Fibroblast of lung (primary cell): ENCODE measurements at regions not wholly inside any gene's neighbourhood (a gene's known extent, or its start where the extent isn't known, plus 50 kb on each side); places are given as distances from the start of the nearest gene placed in this dataset.

Experiments used
- DNase-seq, 2 donors: peaks; one replicate each; pipeline versions ENCODE4 v3.0.0 to v3.0.0-alpha.2; 2010; ENCODE audit warnings: low read depth in 2 of 2
- H2AFZ ChIP-seq: 2 replicates; pipeline ENCODE4 v1.5.1; 2012; ENCODE audit warnings: low read length, control low read depth, inconsistent platforms
- H3K27ac ChIP-seq: 2 replicates; pipeline ENCODE4 v1.5.1; 2011; ENCODE audit warnings: low read length, control low read depth; ENCODE audit not compliant: insufficient read depth
- H3K27me3 ChIP-seq: 2 replicates; pipeline ENCODE4 v1.5.1; 2011; ENCODE audit warnings: mild to moderate bottlenecking, low read length; ENCODE audit not compliant: control insufficient read depth, insufficient read depth
- H3K36me3 ChIP-seq: 2 replicates; pipeline ENCODE4 v1.5.1; 2011; ENCODE audit warnings: low read length; ENCODE audit not compliant: control insufficient read depth, insufficient read depth
- H3K4me1 ChIP-seq: 2 replicates; pipeline ENCODE4 v1.5.1; 2011; ENCODE audit warnings: low read length; ENCODE audit not compliant: control insufficient read depth, insufficient read depth; ENCODE audit errors: extremely low read depth
- H3K4me2 ChIP-seq: 2 replicates; pipeline ENCODE4 v1.5.1; 2011; ENCODE audit warnings: low read length, control low read depth; ENCODE audit not compliant: insufficient read depth; ENCODE audit errors: extremely low read depth
- H3K4me3 ChIP-seq, 4 experiments: fragments of 200-600 bp in 1 of 4; sonication (generic) in 1 of 4; replicated peaks in 1 of 4; 2 replicates each; pipeline ENCODE4 v1.5.1; 2011 to 2016; ENCODE audit warnings: low read length in 4 of 4, low read depth in 3 of 4, mild to moderate bottlenecking in 3 of 4, control low read depth in 2 of 4, inconsistent platforms in 1 of 4, mixed read lengths in 1 of 4; ENCODE audit not compliant: insufficient read depth in 1 of 4; ENCODE audit errors: control extremely low read depth in 1 of 4
- H3K79me2 ChIP-seq: 2 replicates; pipeline ENCODE4 v1.5.1; 2012; ENCODE audit warnings: mild to moderate bottlenecking, low read length, inconsistent platforms; ENCODE audit not compliant: control insufficient read depth, insufficient read depth
- H3K9ac ChIP-seq: 2 replicates; pipeline ENCODE4 v1.5.1; 2011; ENCODE audit warnings: mild to moderate bottlenecking, low read length, control low read depth; ENCODE audit not compliant: insufficient read depth
- H3K9me3 ChIP-seq: 2 replicates; pipeline ENCODE4 v1.5.1; 2012; ENCODE audit warnings: low read depth, low read length; ENCODE audit not compliant: control insufficient read depth, insufficient read depth
- H4K20me1 ChIP-seq: 2 replicates; pipeline ENCODE4 v1.5.1; 2011; ENCODE audit warnings: low read length; ENCODE audit not compliant: control insufficient read depth, insufficient read depth; ENCODE audit errors: extremely low read depth
- EZH2 ChIP-seq: IDR thresholded peaks from 2 replicates; pipeline ENCODE4 v1.5.1; 2012; ENCODE audit warnings: low read length, control low read depth, mild to moderate bottlenecking; ENCODE audit errors: missing control alignments
- TF ChIP-seq, protein P1 (sequence below), 2 donors: IDR thresholded peaks in 1 of 2; conservative IDR thresholded peaks in 1 of 2; 1 replicate in 1 of 2; 2 replicates in 1 of 2; pipeline ENCODE4 v1.5.1; 2011 to 2012; ENCODE audit warnings: low read length in 2 of 2, control low read depth in 1 of 2, inconsistent platforms in 1 of 2, low read depth in 1 of 2, mild to moderate bottlenecking in 1 of 2

GRCh38 chr12:127304751-127305725 is 961.9 kb upstream of the TMEM132C start:
- TF ChIP-seq EZH2 = no peak
- TF ChIP-seq, protein P1, sequence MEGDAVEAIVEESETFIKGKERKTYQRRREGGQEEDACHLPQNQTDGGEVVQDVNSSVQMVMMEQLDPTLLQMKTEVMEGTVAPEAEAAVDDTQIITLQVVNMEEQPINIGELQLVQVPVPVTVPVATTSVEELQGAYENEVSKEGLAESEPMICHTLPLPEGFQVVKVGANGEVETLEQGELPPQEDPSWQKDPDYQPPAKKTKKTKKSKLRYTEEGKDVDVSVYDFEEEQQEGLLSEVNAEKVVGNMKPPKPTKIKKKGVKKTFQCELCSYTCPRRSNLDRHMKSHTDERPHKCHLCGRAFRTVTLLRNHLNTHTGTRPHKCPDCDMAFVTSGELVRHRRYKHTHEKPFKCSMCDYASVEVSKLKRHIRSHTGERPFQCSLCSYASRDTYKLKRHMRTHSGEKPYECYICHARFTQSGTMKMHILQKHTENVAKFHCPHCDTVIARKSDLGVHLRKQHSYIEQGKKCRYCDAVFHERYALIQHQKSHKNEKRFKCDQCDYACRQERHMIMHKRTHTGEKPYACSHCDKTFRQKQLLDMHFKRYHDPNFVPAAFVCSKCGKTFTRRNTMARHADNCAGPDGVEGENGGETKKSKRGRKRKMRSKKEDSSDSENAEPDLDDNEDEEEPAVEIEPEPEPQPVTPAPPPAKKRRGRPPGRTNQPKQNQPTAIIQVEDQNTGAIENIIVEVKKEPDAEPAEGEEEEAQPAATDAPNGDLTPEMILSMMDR (conservative IDR thresholded peaks at IDR 0.05 in 1 of 2, IDR thresholded peaks at IDR 0.05 in 1 of 2; ENCODE audit: low read depth in 1 of 2, low read length in 2 of 2) = no peak
- Histone ChIP-seq H3K36me3 (no peaks in the 10 kb centered on the region), H2AFZ (no peak overlapping the region), H3K27ac (no peak overlapping the region), H4K20me1 (no peaks in the 10 kb centered on the region), H3K4me1 (no peaks in the 10 kb centered on the region), H3K9ac (no peak overlapping the region), H3K79me2 (no peaks in the 10 kb centered on the region), H3K4me2 (no peak overlapping the region), H3K27me3 (no peaks in the 10 kb centered on the region), H3K4me3 (no peak overlapping the region), H3K9me3 (no peaks in the 10 kb centered on the region)
- DNase-seq = no peak

- no peaks in the 10 kb centered on the region for H4K20me1 ChIP-seq
- no peak overlapping the region for H3K4me3 ChIP-seq
- no peaks in the 10 kb centered on the region for H3K4me1 ChIP-seq
- no peaks in the 10 kb centered on the region for H3K36me3 ChIP-seq
- H3K9me3 ChIP-seq = no peaks in the 10 kb centered on the region
- H3K4me2 ChIP-seq = no peak overlapping the region
- no peaks in the 10 kb centered on the region for H3K79me2 ChIP-seq
- TF ChIP-seq, protein P1 (conservative IDR thresholded peaks at IDR 0.05 in 1 of 2, IDR thresholded peaks at IDR 0.05 in 1 of 2; ENCODE audit: low read depth in 1 of 2, low read length in 2 of 2) = no peak
- DNase-seq = peak in 1 of 2 donors; percentile 48
- H3K9ac ChIP-seq = no peak overlapping the region
- no peak overlapping the region for H3K27ac ChIP-seq
- no peak overlapping the region for H2AFZ ChIP-seq
- no peaks in the 10 kb centered on the region for H3K27me3 ChIP-seq
These were observed 960.3 kb upstream of the TMEM132C start for GRCh38 chr12:127306604-127307215.

GRCh38 chr12:127307528-127307927 is 959.4 kb upstream of the TMEM132C start:
- Histone ChIP-seq H3K9ac (no peak overlapping the region), H3K4me1 (no peaks in the 10 kb centered on the region), H4K20me1 (no peaks in the 10 kb centered on the region), H3K27me3 (no peaks in the 10 kb centered on the region), H3K27ac (no peak overlapping the region), H3K4me3 (no peak overlapping the region), H3K79me2 (no peaks in the 10 kb centered on the region), H3K4me2 (no peak overlapping the region), H3K36me3 (no peaks in the 10 kb centered on the region), H2AFZ (no peak overlapping the region), H3K9me3 (no peaks in the 10 kb centered on the region)
- TF ChIP-seq, protein P1 (conservative IDR thresholded peaks at IDR 0.05 in 1 of 2, IDR thresholded peaks at IDR 0.05 in 1 of 2; ENCODE audit: low read depth in 1 of 2, low read length in 2 of 2) = no peak
- TF ChIP-seq EZH2 = no peak
- DNase-seq = no peak
